ENCODE measurements at regions not wholly inside any gene's neighbourhood (a gene's known extent, or its start where the extent isn't known, plus 50 kb on each side); places are given as distances from the start of the nearest gene placed in this dataset.
"Not testable (repeated sequence)": the region's sequence is repeated elsewhere in the genome, so short reads cannot be mapped to it uniquely, and the experiment has no call there.

DNA sequence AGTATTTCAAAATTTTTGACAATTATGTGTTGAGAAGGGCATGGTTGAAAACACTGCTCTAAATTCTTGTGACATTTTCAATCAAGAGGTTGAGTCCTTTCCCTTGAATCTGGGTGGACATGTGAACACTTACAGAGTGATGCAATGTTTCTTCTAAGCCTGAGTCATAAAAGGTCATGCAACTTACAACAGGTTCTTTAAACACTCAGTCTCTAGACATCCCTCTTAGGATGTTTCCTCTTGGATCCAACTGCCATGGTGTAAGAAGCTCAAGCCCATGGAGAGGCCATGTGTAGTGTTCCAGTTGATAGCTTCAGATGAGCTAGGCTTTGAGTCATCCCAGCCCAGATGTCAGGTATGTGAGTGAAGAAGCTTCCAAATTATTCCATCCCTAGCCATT lies 232.2 kb upstream of the MAOA start:
- DNase-seq, result no peak

DNA sequence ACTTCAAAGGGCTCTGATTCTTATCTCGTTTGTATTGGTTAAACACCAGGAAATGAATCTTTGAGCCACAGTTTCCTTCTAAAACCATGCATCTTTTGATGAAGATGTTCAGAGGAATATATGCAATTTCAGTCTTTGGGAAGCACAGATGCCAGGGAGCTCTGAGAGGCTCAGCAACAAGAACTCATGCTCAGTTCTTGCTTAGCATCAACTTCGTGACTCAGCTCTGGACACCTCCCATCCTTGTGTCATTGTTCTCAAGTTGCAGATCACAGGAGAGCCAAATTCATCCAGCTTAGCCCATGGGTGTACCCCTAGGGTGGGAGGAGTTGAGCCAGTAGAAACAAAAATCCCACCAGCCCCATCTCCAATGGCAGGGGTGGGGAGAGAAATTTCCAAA lies 219.6 kb upstream of the MAOA start:
- DNase-seq, result no peak

- DNase-seq, result no peak
Measured at GRCh38 chrX:43446752-43447151, 209.3 kb upstream of the MAOA start.

GRCh38 chrX:43448688-43449087 lies 207.4 kb upstream of the MAOA start:
- peak; percentile 59 for DNase-seq

DNA sequence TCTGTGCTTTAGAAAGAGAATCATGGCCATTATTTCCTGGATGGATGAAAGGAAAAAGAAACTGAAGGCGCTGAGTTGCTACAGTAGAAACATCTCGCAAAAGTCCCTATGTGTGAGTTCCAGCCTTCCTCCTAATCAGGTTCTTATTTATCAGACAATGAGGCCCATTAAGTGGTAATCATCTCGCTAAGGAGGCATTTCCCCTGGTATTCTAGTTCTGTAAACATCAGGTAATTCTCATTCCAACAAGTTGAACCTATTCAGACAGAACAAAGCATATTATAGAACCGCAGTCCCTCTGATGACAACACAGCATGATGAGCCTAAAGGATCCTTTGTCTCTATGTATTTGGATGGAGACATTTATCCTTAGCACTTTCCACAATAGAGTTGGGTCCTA lies 205.7 kb upstream of the MAOA start:
- peak; percentile 0 for DNase-seq

DNA sequence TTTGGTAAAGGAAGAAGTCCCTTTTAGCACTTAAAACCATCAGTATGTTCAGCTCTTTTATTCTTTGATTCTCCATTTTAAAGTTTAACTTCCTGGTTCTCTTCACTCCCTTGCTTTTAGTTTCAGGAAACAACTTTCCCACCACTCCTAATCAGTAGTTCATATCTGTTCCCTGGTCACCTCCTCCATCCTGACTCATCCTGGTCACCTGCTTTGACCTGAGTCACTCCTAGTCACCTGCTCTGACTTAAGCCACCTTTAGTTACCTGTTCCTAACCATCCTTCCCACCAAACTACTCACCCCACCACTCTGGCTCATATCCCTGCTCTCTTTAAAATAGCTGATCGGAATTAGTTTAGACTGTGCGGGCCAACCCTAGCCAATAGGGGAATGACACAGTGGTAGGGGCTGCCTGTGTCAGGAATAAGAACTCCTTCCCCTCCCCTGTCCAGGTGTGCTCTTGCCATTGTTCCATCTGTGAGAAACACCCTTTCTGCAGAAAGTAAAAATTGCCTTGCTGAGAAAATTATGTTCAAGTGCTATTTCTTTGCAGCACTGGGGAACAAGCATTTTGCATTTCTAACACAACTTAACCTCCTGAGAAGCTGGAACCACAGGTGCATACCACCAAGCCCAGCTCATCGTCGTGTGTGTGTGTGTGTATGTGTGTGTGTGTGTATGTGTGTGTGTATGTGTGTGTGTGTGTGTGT lies 204.0 kb upstream of the MAOA start:
- DNase-seq, result not testable (repeated sequence)

DNA sequence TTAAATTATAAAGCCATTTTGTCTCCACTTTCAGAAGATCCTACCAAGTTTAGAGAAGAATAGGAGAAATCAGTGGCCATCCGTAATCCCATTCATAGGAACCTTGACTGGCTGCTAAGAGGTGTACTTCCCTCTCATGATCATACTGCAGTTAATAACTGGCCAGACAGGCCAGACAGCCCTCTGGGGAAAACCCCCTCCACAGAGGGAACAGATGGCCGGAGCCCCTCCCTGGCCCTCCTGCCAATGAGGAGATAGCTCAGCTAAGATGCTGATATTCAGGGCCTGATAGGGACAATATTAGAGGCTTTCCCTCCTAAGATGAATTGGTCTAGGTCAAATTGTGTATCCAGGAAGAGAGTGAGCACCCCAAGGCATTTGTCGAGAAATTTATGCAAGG lies 200.0 kb upstream of the MAOA start:
- DNase-seq, result no peak

DNA sequence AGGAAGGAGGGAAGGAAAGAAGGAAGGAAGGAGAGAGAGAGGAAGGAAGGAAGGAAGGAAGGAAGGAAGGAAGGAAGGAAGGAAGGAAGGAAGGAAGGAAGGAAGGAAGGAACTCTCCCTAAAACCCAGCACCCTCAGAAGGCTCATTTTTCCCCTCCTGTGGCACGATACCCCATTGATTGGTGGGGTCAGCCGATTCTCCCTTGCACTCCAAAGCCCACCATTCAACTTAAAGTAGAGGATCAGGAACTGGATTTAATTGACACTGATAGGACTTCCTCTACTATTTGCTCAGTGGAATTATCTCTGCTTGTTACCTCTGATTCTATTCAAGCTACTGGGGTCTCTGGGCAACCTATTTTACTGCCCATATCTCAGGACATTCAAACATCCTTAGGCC lies 199.2 kb upstream of the MAOA start:
- DNase-seq, result no peak

- no peak for DNase-seq
Measured at GRCh38 chrX:43467608-43468234, 188.4 kb upstream of the MAOA start.

GRCh38 chrX:43469391-43470054 lies 186.6 kb upstream of the MAOA start:
- no peak for DNase-seq

DNA sequence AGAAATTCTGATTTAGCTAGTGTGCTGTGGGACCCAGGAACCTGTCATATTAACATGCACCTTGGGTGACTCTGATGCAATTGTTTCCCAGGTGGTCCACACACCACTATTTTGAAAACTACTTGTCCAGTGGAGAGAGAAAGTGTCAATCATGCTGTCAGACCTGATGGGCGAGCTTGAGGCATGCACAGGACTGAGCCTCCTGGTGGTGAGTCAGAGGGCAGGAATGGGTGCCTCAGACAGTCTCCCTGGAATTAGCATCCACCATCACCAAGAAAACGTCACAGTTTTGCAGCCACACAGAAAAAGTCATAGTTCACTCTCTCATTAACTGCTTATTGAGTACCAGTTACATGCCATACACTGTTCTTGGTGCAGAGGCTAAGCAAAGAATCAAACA lies 181.8 kb upstream of the MAOA start:
- DNase-seq, result no peak

- DNase-seq, result no peak
Measured at GRCh38 chrX:43479070-43479469, 177.0 kb upstream of the MAOA start.

- no peak for DNase-seq
Measured at GRCh38 chrX:43479850-43480249, 176.2 kb upstream of the MAOA start.

- DNase-seq, result no peak
Measured at GRCh38 chrX:43481576-43481975, 174.5 kb upstream of the MAOA start.

DNA sequence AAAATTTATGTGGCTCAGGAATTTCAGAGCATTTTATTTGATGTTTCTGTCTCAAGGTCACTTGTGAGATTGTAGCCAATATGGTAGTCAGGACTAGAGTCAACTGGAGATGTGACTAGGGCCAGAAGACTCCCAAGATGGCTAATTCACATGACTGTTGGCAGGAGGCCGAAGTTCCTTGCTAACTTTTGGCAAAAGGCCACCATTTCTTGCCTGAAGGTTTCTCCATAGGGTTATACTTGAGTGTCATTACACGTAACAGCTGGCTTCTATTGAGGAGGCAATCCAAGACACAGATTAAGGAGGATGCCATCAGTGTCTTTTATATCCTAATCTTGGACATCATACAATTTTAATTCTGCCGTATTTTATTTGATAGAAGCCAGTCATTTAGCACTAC lies 162.3 kb upstream of the MAOA start:
- DNase-seq, result no peak

- DNase-seq, result no peak
Measured at GRCh38 chrX:43500246-43500645, 155.9 kb upstream of the MAOA start.

DNA sequence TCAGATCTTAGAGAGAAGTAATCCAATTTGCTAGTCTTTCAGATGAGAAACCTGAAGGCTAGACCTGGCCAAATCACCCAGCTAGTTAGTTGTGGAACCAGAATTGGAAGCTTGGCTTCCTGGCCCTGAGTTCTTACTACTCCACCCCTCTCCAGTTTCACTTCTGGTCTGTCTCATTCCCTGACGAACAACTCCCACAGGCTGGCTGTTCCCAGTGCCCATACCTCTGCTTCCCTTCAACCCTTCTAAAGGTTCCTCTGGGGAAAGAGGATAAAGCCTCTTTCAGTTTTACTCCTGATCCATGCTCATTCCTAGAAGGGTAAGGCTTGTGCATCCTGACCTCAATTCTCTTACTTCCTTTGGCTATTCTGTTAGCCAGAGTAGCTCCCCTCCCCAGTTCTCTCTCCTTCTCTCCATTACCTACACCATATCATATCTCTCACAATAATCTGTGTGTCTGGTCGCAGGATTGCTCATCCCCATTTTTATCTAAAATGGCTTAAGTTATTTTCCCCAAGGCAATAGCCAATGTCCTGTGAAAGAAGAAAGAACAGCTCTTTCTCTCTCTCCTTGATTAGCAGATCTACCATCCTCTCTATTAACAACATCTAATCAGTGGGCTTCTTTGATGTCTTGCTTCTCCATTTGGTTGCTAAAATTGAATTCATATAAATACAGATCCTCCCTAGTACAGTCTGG lies 155.0 kb upstream of the MAOA start:
- no peak for DNase-seq

- DNase-seq, result no peak
Measured at GRCh38 chrX:43504394-43504793, 151.7 kb upstream of the MAOA start.

DNA sequence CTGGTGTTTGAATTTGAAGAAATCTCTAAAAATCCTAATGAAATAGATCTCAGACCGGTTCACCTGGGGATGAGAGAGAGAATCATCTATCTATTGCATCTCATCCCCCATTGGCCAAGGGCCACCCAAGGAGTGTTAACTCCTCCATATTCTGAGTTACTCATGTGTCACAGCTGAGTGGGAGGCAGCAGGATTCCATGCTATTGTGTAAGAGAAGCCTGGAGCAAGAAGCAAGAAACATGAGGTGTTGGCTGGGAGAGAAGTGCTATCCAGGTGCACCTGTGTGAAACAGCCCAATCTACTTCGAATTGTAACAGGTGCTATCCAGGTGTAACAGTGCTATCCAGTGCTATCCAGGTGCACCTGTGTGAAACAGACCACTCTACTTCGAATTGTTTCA lies 150.3 kb upstream of the MAOA start:
- peak; percentile 9 for DNase-seq

DNA sequence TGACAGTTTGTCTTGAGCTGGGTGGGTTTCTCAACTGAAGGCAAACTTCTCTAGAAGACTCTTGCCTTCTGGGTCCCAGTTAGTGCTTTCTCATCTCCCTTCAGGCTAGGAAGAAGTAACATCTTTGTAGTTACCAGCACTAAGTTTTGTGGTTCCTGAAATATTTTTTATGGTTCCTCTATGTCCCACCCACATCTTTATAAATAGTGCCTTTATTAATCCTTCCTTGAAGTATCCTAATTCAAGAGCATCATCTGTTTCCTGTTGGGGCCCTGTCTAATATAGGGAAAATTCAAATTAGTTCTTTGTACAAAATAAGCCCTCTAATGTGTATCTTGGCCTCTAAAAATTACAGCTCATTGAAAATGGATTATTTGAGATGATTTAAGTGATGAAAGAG lies 147.4 kb upstream of the MAOA start:
- DNase-seq, result no peak

DNA sequence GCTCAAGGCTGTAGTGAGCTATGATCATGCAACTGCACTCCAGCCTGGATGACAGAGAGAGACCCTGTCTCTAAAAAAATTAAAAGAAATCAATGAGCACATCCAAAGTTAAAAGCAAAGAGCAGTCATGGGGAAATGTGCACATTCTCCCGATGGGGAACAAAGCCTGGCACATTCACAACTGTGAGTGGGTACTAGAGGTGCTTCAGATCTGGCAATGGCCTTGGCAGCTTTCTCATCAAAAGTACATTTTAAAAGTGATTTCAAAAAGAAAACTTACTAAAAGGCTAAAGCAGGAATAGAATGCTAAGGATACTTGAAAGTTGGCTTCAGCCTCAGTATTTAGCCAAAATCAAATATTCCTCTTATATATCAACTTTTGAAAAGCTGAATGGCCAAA lies 145.9 kb upstream of the MAOA start:
- DNase-seq, result no peak

DNA sequence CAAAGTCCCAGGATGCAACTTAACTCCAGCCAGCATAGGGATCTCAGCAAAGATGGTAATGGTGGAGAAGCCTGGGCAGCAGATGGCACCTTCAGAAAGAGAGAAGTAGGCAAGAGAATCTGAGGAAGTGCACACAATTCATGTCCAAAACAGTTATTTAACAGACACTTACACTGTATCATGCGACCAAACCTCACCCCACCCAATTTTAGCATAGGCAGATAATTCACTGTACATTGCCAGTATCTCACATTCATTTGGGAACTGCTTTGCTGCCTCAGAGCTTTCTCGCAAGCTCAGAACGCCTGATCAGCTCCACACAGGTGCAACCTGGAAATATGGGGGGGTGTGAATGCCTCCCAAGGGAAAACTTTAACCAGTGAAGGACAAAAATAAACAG lies 143.0 kb upstream of the MAOA start:
- DNase-seq, result no peak

- no peak for DNase-seq
Measured at GRCh38 chrX:43514820-43515219, 141.3 kb upstream of the MAOA start.

DNA sequence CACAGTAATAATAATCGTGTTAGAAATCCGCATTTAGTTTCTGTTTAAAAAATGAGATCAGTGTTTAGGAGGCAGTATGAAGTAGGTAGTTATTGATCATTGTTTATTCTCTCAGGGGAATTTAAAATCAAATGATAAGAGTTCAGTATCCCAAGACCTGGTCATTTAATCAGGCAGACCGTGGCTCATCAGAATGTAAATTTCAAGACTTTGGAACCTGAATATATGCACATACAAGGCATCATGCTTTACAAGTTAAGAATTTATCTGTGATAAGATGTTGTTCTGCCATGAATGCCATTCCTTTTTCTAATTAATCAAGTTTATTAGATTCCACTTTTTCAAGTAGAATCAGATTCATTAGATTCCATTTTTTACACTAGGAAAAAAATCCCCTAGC lies 133.5 kb upstream of the MAOA start:
- DNase-seq, result no peak
